ENCODE measurements at regions not wholly inside any gene's neighbourhood (a gene's known extent, or its start where the extent isn't known, plus 50 kb on each side); places are given as distances from the start of the nearest gene placed in this dataset.

GRCh38 chr18:22088029-22088428 is 81.4 kb upstream of the GATA6 start:
- no peak for TF ChIP-seq CTCF (IDR thresholded peaks at IDR 0.05; ENCODE audit: low read depth, low read length)
- H3K4me3 ChIP-seq (ENCODE audit: low read depth, low read length), result no peak overlapping the region

- H3K4me3 ChIP-seq (ENCODE audit: low read depth, low read length), result no peak overlapping the region
- no peak for TF ChIP-seq CTCF (IDR thresholded peaks at IDR 0.05; ENCODE audit: low read depth, low read length)
Measured at GRCh38 chr18:22088996-22089640, 80.3 kb upstream of the GATA6 start.

- no peak for TF ChIP-seq CTCF (IDR thresholded peaks at IDR 0.05; ENCODE audit: low read depth, low read length)
- H3K4me3 ChIP-seq (ENCODE audit: low read depth, low read length), result no peak overlapping the region
Measured at GRCh38 chr18:22091341-22091740, 78.0 kb upstream of the GATA6 start.

- TF ChIP-seq CTCF (IDR thresholded peaks at IDR 0.05; ENCODE audit: low read depth, low read length), result no peak
- no peak overlapping the region for H3K4me3 ChIP-seq (ENCODE audit: low read depth, low read length)
Measured at GRCh38 chr18:22093731-22094357, 75.5 kb upstream of the GATA6 start.

- no peak for TF ChIP-seq CTCF (IDR thresholded peaks at IDR 0.05; ENCODE audit: low read depth, low read length)
- no peak overlapping the region for H3K4me3 ChIP-seq (ENCODE audit: low read depth, low read length)
Measured at GRCh38 chr18:22094358-22094734, 75.0 kb upstream of the GATA6 start.

GRCh38 chr18:22098563-22098989 is 70.8 kb upstream of the GATA6 start:
- no peak overlapping the region for H3K4me3 ChIP-seq (ENCODE audit: low read depth, low read length)
- TF ChIP-seq CTCF (IDR thresholded peaks at IDR 0.05; ENCODE audit: low read depth, low read length), result no peak

GRCh38 chr18:22099925-22100324 is 69.5 kb upstream of the GATA6 start:
- no peak for TF ChIP-seq CTCF (IDR thresholded peaks at IDR 0.05; ENCODE audit: low read depth, low read length)
- no peak overlapping the region for H3K4me3 ChIP-seq (ENCODE audit: low read depth, low read length)
